HAP-1 (cell line): ENCODE measurements at regions not wholly inside any gene's neighbourhood (a gene's known extent, or its start where the extent isn't known, plus 50 kb on each side); places are given as distances from the start of the nearest gene placed in this dataset.
"Not testable (repeated sequence)": the region's sequence is repeated elsewhere in the genome, so short reads cannot be mapped to it uniquely, and the experiment has no call there.

ENCODE experiments used
- DNase-seq, 2 experiments: peaks; one replicate each; pipeline ENCODE4 v3.0.0-alpha.2; 2016 to 2020; ENCODE audit warnings: low spot score in 2 of 2
- H3K27me3 ChIP-seq: fragments of 250-450 bp; sonication (Bioruptor Pico); 2 replicates; pipeline ENCODE4 v1.5.1; 2020; ENCODE audit warnings: low read depth, mild to moderate bottlenecking, moderate library complexity
- H3K36me3 ChIP-seq: fragments of 250-450 bp; sonication (Bioruptor Pico); replicated peaks from 2 replicates; pipeline ENCODE4 v1.5.1; 2020; ENCODE audit warnings: mild to moderate bottlenecking
- H3K4me1 ChIP-seq: fragments of 250-450 bp; sonication (Bioruptor Pico); 2 replicates; pipeline ENCODE4 v1.5.1; 2020; ENCODE audit warnings: mild to moderate bottlenecking
- H3K4me3 ChIP-seq: fragments of 250-450 bp; sonication (Bioruptor Pico); 2 replicates; pipeline ENCODE4 v1.5.1; 2020; ENCODE audit warnings: mild to moderate bottlenecking, moderate library complexity
- H3K9me3 ChIP-seq: fragments of 250-450 bp; sonication (Bioruptor Pico); 2 replicates; pipeline ENCODE4 v1.5.1; 2020; ENCODE audit warnings: mild to moderate bottlenecking, moderate library complexity
- in situ Hi-C: fragments of 300-500 bp; cut with MboI; formaldehyde crosslinking; loops from 3 replicates; pipeline ENCODE4 v1.14.3; 2020; ENCODE audit warnings: low sequenced_read_pairs, inconsistent platforms, mixed read lengths

DNA sequence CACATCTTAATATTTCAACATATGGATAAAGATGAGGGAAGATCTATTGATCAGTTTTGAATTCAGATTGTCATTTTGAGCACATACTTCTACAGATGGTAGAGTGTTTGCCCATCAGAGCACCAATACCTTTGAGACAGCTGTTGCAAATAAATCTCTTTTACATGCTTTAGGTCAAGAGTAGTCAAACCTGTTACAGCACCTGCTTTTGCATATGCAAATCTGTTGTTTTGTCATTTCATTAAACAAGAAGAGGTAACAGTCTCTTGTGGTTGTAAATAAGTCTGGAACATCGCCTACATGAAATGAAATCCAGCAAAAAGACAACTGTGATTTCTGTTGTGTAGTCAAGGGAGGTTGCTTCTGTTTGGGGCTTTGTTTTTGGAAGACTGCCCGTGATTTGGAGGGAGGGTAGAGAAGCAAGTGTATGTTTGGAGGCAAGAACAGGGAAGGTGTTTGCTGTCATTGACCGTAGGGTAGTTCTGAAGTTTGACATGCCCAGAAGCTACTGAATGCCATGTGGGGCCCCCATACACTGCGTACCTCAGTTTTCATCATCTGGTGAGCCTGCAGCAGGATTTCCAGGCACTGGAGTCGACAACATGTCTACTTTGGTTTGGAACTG lies 233.6 kb upstream of the PPP1R3A start:
- 0 out of 2 replicates have a peak, but pooled peaks cover 2% of the 10 kb centered on the region for H3K27me3 ChIP-seq
- H3K36me3 ChIP-seq, result no peaks in the 10 kb centered on the region
- H3K4me3 ChIP-seq, result no peak overlapping the region
- no peak for DNase-seq
- no peaks in the 10 kb centered on the region for H3K9me3 ChIP-seq
- in situ Hi-C loops, result no loop called here
- H3K4me1 ChIP-seq, result no peaks in the 10 kb centered on the region

DNA sequence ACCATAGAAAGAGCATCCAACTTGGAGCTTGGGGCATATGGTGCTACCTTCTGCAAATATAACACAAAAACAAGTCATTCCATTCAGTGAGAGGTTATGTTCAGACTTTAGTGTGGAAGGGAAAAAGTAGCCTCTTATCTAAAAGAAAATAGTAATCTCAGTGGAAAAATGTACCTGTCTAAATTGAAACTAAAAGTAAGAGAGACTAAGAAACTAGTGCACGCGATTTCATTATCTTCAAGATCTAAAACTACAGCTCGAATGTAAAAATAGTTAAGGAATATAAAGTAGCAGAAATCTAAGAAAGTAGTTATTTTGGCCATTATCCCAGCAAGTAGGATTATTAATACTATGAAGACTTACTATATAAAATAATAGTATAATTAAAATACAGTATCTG lies 233.0 kb upstream of the PPP1R3A start:
- in situ Hi-C loops, result no loop called here

DNA sequence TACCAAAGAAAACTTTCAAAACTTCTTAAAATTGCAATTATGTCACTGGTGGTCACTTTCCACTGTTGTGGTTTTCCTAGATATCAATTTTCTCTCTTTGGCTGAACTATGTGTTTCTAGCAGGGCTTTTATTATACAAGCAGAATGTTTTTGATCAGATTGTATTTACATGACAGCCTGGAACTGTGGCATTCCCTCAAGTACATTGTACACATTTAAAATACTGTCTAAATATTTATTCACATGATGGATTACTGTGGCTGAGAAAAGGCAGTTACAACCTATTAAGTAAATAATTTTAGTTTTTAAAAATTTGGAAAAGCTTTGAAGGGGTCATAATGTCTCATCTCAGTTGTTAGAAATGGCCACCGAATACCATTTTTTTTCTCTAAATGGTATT lies 231.9 kb upstream of the PPP1R3A start:
- Histone ChIP-seq H3K4me3 (no peak overlapping the region), H3K36me3 (no peaks in the 10 kb centered on the region), H3K27me3 (0 out of 2 replicates have a peak, but pooled peaks cover 2% of the 10 kb centered on the region), H3K4me1 (no peaks in the 10 kb centered on the region), H3K9me3 (no peaks in the 10 kb centered on the region)
- no peak for DNase-seq
- in situ Hi-C loops, result no loop called here

More for the DNA sequence above, 233.0 kb upstream of the PPP1R3A start:
- Histone ChIP-seq H3K4me3 (no peak overlapping the region), H3K36me3 (no peaks in the 10 kb centered on the region), H3K9me3 (no peaks in the 10 kb centered on the region), H3K4me1 (no peaks in the 10 kb centered on the region), H3K27me3 (0 out of 2 replicates have a peak, but pooled peaks cover 2% of the 10 kb centered on the region)
- DNase-seq, result no peak

- DNase-seq, result no peak
- Histone ChIP-seq H3K4me3 (no peak overlapping the region), H3K9me3 (no peaks in the 10 kb centered on the region), H3K4me1 (no peaks in the 10 kb centered on the region), H3K36me3 (no peaks in the 10 kb centered on the region), H3K27me3 (0 out of 2 replicates have a peak, but pooled peaks cover 2% of the 10 kb centered on the region)
- in situ Hi-C loops, result no loop called here
Measured at GRCh38 chr7:114148779-114149178, 230.0 kb upstream of the PPP1R3A start.

DNA sequence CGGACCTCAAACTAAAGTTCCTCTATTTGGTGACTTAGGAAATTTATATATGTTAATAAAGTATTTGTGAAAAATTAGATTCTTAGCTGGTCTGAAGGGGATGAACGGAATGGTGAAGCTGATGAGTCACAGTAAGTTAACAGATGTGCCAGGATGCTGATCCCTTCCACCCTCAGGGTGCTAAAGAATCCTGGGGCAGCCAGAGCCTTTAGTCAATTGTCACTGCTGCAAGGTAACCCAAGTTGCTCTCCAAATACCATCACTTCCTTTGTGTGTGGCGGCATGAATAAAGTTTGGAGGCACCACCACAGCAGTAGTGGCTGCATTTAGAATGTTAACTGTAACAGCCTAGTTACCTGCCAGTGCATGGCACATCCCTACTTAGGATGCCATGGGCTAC lies 222.6 kb upstream of the PPP1R3A start:
- Histone ChIP-seq H3K27me3 (no peaks in the 10 kb centered on the region), H3K4me1 (no peaks in the 10 kb centered on the region), H3K9me3 (no peaks in the 10 kb centered on the region), H3K4me3 (no peak overlapping the region), H3K36me3 (no peaks in the 10 kb centered on the region)
- in situ Hi-C loops, result no loop called here
- DNase-seq, result no peak

GRCh38 chr7:114140561-114140960 lies 221.8 kb upstream of the PPP1R3A start:
- no peak overlapping the region for H3K4me3 ChIP-seq
- H3K9me3 ChIP-seq, result no peaks in the 10 kb centered on the region
- no peak for DNase-seq
- H3K4me1 ChIP-seq, result no peaks in the 10 kb centered on the region
- H3K36me3 ChIP-seq, result no peaks in the 10 kb centered on the region
- no peaks in the 10 kb centered on the region for H3K27me3 ChIP-seq
- in situ Hi-C loops, result no loop called here

GRCh38 chr7:114139690-114140089 lies 220.9 kb upstream of the PPP1R3A start:
- H3K27me3 ChIP-seq, DNase-seq, in situ Hi-C loops, H3K4me3 ChIP-seq, H3K4me1 ChIP-seq, H3K9me3 ChIP-seq, H3K36me3 ChIP-seq: not testable (repeated sequence)

DNA sequence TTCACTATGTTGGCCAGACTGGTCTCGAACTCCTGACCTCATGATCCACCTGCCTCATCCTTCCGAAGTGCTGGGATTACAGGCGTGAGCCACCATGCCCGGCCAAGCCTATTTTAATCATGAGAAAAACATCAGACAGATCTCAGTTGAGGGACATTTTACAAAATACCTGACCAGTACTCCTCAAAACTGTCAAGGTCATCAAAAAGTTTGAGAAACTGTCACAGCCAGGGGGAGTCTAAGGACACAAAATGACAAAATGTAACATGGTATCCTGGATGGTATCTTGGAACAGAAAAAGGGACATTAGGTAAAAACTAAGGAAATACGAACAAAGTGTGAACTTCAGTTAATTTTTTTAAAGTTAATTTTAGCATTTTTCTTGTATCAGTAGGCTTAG lies 219.8 kb upstream of the PPP1R3A start:
- DNase-seq, result no peak
- no peaks in the 10 kb centered on the region for H3K36me3 ChIP-seq
- in situ Hi-C loops, result no loop called here

DNA sequence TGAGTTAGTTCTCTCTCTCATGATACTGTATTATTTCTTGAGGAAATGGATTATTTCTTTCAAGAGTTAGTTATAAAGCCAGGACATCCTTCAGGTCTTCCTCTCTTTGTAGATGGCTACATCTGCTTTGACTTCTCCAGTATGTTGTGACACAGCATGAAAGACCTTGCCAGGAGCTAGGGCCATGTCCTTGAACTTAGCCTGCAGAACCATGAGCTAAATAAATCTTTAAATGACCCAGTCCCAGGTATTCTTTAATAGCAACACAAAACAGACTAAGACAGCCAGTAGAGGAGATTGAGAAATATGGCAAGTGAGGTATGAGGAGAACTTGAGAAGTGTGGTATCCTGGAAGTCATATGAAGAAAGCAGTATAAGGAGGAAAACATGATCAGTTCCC lies 214.9 kb upstream of the PPP1R3A start:
- Histone ChIP-seq H3K4me1 (no peaks in the 10 kb centered on the region), H3K36me3 (no peaks in the 10 kb centered on the region), H3K27me3 (no peaks in the 10 kb centered on the region), H3K4me3 (no peak overlapping the region), H3K9me3 (no peaks in the 10 kb centered on the region)
- no peak for DNase-seq
- in situ Hi-C loops, result no loop called here

More for the DNA sequence above, 219.8 kb upstream of the PPP1R3A start:
- H3K9me3 ChIP-seq, result no peaks in the 10 kb centered on the region
- no peaks in the 10 kb centered on the region for H3K27me3 ChIP-seq
- H3K4me3 ChIP-seq, result no peak overlapping the region
- no peaks in the 10 kb centered on the region for H3K4me1 ChIP-seq

GRCh38 chr7:114130866-114131265 lies 212.1 kb upstream of the PPP1R3A start:
- in situ Hi-C loops, result no loop called here
- DNase-seq, result no peak
- no peaks in the 10 kb centered on the region for H3K36me3 ChIP-seq
- H3K9me3 ChIP-seq, result no peaks in the 10 kb centered on the region
- H3K27me3 ChIP-seq, result no peaks in the 10 kb centered on the region
- no peaks in the 10 kb centered on the region for H3K4me1 ChIP-seq
- no peak overlapping the region for H3K4me3 ChIP-seq

DNA sequence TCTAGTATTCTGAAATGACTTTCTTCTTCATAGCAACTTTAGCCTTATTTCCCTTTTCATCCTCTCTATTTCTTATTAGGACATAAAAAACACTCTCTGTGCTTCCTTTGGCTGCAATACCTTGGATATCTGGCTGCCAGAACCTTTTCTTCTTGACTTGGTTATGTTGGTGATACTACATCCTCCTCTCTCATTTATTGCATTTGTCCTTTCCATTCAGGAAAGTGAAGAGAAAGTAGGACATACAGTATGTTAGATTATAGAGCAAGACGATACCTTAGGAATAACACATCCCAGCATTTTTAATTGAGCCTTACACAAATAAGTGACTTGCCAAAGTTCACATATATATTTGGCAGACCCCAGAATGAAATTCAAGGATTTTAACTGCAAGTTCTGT lies 210.1 kb upstream of the PPP1R3A start:
- Histone ChIP-seq H3K36me3 (no peaks in the 10 kb centered on the region), H3K4me3 (no peak overlapping the region), H3K9me3 (no peaks in the 10 kb centered on the region), H3K4me1 (no peaks in the 10 kb centered on the region), H3K27me3 (no peaks in the 10 kb centered on the region)
- DNase-seq, result no peak
- in situ Hi-C loops, result no loop called here

DNA sequence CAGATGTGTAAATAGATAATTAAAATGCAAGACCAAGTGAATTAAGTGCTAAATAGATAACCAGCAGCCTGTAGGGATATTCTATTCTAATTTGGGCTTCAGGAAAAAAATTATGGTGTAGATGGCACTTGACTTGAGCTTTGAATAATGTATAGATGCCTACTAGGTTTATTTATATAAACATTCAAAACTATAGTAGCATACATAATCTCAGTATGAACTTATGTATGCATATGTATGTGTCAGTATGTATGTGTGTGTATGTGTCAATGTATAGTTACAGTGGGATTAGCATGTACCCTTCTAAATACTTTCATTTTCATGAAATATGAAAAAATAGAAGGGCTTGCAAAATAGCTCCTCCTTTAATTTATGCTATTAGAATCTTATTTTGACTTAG lies 207.3 kb upstream of the PPP1R3A start:
- Histone ChIP-seq H3K9me3 (no peaks in the 10 kb centered on the region), H3K4me1 (no peaks in the 10 kb centered on the region), H3K27me3 (no peaks in the 10 kb centered on the region; the same call in 1 of the 2 replicates), H3K36me3 (no peaks in the 10 kb centered on the region), H3K4me3 (no peak overlapping the region)
- in situ Hi-C loops, result no loop called here
- no peak for DNase-seq

DNA sequence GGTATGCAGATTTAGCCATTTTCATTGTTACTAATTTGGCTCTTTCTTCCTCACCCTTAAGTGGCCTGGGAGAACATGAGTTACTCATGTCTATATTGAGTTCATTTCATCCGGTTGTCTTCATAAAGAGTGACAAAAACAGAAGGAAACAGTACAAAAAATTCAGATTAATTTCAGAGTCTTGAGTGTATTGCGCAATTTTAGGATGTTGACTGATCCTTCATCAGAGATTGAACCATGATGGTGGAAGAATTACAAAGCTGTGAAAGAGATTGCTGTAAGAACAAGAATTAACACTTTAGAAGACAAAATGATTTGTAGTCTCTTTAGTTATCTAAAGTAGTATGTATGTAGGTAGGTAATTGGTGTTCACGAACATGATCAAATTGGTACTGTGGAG lies 194.0 kb upstream of the PPP1R3A start:
- no peaks in the 10 kb centered on the region for H3K27me3 ChIP-seq
- no peak overlapping the region for H3K4me3 ChIP-seq
- DNase-seq, result no peak
- in situ Hi-C loops, result no loop called here
- H3K9me3 ChIP-seq, result no peaks in the 10 kb centered on the region
- H3K4me1 ChIP-seq, result no peaks in the 10 kb centered on the region
- no peaks in the 10 kb centered on the region for H3K36me3 ChIP-seq

GRCh38 chr7:114110666-114111065 lies 191.9 kb upstream of the PPP1R3A start:
- H3K4me3 ChIP-seq, result no peak overlapping the region
- no peaks in the 10 kb centered on the region for H3K4me1 ChIP-seq
- H3K9me3 ChIP-seq, result no peaks in the 10 kb centered on the region
- DNase-seq, result no peak
- no peaks in the 10 kb centered on the region for H3K36me3 ChIP-seq
- in situ Hi-C loops, result no loop called here
- peaks cover 4% of the 10 kb centered on the region; the same call in 1 of the 2 replicates for H3K27me3 ChIP-seq

GRCh38 chr7:114109721-114110120 lies 190.9 kb upstream of the PPP1R3A start:
- no peak for DNase-seq
- in situ Hi-C loops, result no loop called here
- H3K4me1 ChIP-seq, result no peaks in the 10 kb centered on the region
- H3K27me3 ChIP-seq, result peaks cover 4% of the 10 kb centered on the region; the same call in 1 of the 2 replicates
- no peaks in the 10 kb centered on the region for H3K36me3 ChIP-seq
- no peaks in the 10 kb centered on the region for H3K9me3 ChIP-seq
- H3K4me3 ChIP-seq, result no peak overlapping the region
